GM10266 (cell line): ENCODE measurements at regions not wholly inside any gene's neighbourhood (a gene's known extent, or its start where the extent isn't known, plus 50 kb on each side); places are given as distances from the start of the nearest gene placed in this dataset.

Experiments
- DNase-seq: peaks from one replicate; pipeline ENCODE4 v3.0.0; 2012; ENCODE audit errors: extremely low spot score
- CTCF ChIP-seq: IDR thresholded peaks from 2 replicates; pipeline ENCODE4 v1.5.1; 2012; ENCODE audit warnings: mild to moderate bottlenecking, low read depth; ENCODE audit not compliant: control insufficient read depth, insufficient read depth; ENCODE audit errors: missing control alignments

GRCh38 chr11:19553683-19554333 is 158.8 kb upstream of the NAV2 start:
- TF ChIP-seq CTCF: peak; percentile 87
- DNase-seq: peak; percentile 59

GRCh38 chr11:19552656-19553260 is 159.9 kb upstream of the NAV2 start:
- DNase-seq: no peak
- TF ChIP-seq CTCF: no peak

GRCh38 chr11:19552161-19552560 is 160.5 kb upstream of the NAV2 start:
- no peak for TF ChIP-seq CTCF
- no peak for DNase-seq

GRCh38 chr11:19551457-19551856 is 161.2 kb upstream of the NAV2 start:
- no peak for DNase-seq
- no peak for TF ChIP-seq CTCF

GRCh38 chr11:19547044-19547443 is 165.6 kb upstream of the NAV2 start:
- TF ChIP-seq CTCF: no peak
- DNase-seq: no peak

GRCh38 chr11:19546325-19546724 is 166.3 kb upstream of the NAV2 start:
- DNase-seq: no peak
- TF ChIP-seq CTCF: no peak

GRCh38 chr11:19541521-19542049 is 171.1 kb upstream of the NAV2 start:
- no peak for TF ChIP-seq CTCF
- no peak for DNase-seq
